HG02981 (cell line): ENCODE measurements at regions not wholly inside any gene's neighbourhood (a gene's known extent, or its start where the extent isn't known, plus 50 kb on each side); places are given as distances from the start of the nearest gene placed in this dataset.
"Not testable (repeated sequence)": the region's sequence is repeated elsewhere in the genome, so short reads cannot be mapped to it uniquely, and the experiment has no call there.

Source experiments
- ATAC-seq: cut with Tn5 transposase; IDR thresholded peaks from one replicate; pipeline ENCODE4 v1.9.1; 2021; ENCODE audit warnings: mild to moderate bottlenecking, moderate library complexity; ENCODE audit not compliant: unreplicated experiment

- ATAC-seq = no peak
Measured at GRCh38 chr1:82152356-82153271, 351.9 kb downstream of the ADGRL2 start.

DNA sequence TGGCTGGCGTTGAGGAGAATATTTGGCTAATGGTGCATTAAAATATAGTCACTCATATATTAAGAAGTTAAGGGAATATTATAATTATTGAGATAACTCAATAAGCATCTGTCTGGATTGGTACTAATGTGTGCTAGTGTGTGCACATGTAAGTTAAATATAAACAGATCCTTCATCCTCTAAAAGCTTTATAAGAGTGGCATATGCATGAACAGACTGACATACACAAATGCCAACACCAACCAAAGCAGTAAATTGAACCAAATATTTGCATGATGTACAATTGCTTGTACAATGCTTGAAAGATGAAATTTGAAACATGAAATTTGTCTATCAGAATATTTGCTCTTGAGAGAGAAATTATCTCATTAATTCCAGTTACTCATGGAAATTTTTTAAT, 344.9 kb downstream of the ADGRL2 start:
- ATAC-seq = no peak

- ATAC-seq = no peak
Measured at GRCh38 chr1:82143108-82143833, 342.5 kb downstream of the ADGRL2 start.

DNA sequence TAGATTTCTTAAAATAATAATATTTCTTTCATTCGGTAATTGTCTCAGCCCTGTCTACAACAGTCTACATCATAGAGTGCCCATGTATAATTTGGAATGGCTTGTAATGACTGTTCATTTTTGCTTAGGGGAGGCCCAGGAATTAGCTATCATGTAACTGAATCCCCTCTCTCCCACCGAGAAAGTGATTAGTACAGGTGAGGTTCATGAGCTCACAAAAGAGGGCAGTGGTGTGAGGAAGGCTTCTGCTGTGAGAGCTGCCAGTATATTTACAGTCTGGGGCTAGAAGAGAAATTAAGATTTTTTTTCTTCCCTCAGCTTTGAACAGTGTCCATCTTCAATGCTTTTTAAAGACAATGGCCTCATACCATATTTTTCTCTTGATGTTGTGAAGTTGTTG, 340.7 kb downstream of the ADGRL2 start:
- ATAC-seq = no peak

GRCh38 chr1:82139751-82140468, 339.2 kb downstream of the ADGRL2 start:
- no peak for ATAC-seq

DNA sequence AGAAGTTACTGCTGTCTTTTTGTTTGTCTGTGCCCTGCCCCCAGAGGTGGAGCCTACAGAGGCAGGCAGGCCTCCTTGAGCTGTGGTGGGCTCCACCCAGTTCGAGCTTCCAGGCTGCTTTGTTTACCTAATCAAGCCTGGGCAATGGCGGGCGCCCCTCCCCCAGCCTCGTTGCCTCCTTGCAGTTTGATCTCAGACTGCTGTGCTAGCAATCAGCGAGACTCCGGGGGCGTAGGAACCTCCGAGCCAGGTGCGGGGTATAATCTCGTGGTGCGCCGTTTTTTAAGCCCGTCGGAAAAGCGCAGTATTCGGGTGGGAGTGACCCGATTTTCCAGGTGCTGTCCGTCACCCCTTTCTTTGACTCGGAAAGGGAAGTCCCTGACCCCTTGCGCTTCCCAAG, 335.6 kb downstream of the ADGRL2 start:
- ATAC-seq = not testable (repeated sequence)

DNA sequence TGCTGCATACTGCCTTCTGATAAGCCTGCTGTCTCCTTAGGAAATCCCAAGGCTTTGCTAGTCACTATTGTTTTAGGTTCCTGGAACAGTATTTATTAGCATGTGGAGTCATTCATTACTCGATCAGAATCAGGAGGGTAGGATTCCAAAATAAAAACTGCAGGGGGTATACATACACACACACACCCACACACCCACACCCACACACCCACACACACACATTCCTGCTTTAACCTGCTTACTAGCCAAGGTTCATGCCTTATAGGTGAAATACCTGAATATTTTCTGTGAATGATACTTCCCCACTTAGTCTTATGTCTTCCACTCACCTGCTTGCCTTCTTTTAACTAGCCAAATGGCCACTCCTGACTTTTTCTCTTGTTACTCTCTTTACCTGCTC, 325.1 kb downstream of the ADGRL2 start:
- ATAC-seq = no peak

DNA sequence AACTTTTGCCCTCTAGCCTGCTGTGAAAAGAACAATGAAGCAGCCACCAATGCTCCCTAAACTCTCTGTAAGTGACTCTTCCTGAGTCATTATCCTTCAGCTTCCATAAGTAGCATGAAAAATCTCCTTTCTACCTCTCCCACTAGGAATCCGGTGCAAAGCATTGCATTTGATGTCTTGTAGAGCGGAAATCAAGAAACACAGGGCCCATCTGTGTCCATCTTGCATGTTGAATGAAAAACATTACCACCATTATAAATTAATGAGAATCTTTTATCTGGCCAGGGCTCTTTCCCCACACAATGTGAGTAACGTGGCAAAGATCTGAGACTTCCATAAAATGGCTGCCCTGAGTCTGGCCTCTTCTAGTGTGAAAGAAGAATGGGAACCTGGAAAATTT, 324.4 kb downstream of the ADGRL2 start:
- no peak for ATAC-seq

DNA sequence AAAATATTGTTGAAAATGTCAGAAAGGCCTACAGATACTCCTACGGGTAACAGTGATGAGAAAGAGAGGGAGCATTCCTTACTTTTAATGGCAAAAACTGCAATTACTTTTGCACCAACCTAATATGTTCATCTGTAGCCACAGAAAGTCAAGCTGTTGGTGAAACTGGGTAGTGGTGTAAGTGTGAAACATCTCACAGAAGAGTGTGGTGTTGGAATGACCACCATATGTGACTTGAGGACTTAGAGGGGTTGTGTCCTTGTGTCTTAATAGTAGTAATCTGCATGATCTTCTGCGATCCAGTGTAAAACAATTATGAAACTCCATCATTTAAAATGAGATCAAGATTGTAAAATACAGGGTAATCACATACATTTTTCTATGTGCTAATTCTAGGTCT, 320.7 kb downstream of the ADGRL2 start:
- ATAC-seq = no peak

DNA sequence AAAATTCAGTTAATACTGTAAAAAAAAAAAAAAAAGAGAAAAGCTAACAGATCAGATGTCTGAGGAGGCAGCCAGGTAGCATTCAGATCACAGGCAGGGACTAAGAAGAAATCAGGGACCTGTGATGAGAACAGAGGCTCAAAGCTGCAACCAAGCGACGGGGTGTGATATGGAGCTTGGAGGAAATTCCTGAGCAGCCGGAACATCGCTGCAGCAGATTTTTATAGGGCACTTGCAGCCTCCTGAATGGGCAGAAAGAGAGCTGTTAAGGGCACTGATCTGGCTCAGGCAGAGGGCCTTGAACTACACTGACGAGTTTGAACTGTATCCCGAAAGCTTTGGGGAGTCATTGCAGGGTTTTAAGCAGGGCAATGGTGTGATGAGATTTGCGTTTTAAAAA, 315.4 kb downstream of the ADGRL2 start:
- no peak for ATAC-seq

GRCh38 chr1:82114887-82115286, 314.2 kb downstream of the ADGRL2 start:
- ATAC-seq = no peak

DNA sequence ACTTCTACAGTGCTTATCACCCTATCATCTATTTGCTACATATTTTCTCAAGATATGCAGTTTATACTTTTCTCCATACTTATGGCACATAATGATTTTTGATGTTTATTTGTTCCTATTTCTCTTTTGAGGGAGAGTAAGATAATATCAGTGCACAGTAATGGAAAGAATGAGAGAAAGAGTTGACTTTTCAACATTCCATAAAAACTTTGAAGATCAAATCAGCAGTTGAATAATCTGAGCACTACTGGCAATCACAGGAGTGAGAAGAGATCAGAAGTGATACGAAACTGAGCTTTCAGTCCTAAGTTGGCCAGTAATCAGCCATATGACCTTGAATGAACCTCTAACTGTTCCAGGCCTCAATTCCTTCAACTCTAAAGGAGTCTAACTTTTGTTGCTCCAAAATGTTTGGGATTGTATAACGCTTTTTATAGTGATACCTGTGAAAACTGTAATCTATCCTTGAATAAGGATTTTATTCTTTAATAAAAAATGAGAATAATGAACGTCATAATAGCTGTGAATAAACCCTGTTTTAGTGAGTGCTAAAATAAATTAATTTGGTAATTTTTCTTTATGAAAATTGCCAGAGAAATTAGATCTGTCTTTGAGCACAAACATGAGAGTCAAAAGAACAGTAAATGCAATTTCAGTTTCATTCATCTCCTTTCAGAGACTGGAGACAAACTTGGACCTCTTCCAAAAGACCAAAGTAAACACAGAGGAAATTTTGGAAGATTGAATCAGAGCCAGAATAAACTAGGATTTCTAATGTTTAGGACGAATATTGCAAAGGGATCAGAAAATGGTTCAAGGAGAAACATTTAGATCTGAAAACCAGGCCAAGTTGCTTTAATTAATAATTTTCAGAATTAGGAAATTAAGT, 309.9 kb downstream of the ADGRL2 start:
- no peak for ATAC-seq

- ATAC-seq = no peak
Measured at GRCh38 chr1:82108843-82109242, 308.1 kb downstream of the ADGRL2 start.

DNA sequence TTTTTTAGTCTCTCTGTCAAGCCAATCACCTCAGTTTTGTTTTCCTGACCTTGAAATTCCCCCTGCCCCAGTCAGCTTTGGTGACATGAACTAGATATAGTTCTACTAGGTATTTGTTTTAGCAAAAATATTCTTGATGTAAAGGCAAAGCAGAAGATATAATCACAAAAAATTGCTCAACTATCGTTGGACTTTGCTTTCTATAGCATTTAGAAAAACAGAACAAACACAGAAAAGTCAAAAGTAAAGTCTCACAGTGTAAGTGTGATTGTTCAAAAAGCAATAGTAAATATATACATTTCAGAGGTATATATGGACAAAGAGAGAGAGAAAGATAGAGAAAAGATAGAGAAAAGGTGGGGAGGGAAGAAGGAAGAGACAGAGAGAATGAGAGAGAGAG, 305.9 kb downstream of the ADGRL2 start:
- ATAC-seq = no peak

DNA sequence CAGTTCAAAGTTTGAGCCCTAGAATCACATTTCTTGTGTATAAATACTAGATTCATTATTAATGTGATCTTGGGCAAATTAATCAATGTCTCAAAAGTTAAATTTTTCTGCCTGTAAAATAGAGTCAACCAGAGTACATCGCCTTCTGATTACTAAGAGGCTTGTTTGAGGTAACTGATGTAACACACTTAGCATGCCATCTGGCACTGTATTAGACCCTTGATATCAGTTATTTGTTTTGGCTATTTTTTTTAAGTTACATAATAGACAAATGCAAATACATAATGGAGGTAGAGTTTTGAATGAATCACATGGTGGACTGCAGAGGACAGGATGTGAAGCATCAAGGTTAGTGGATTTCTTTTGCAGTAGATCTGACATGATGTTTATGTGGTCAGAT, 298.4 kb downstream of the ADGRL2 start:
- no peak for ATAC-seq

GRCh38 chr1:82094136-82094535, 293.4 kb downstream of the ADGRL2 start:
- no peak for ATAC-seq

GRCh38 chr1:82091729-82092128, 291.0 kb downstream of the ADGRL2 start:
- no peak for ATAC-seq

GRCh38 chr1:82091265-82091664, 290.5 kb downstream of the ADGRL2 start:
- no peak for ATAC-seq

- no peak for ATAC-seq
Measured at GRCh38 chr1:82090104-82090503, 289.4 kb downstream of the ADGRL2 start.

GRCh38 chr1:82086739-82087138, 286.0 kb downstream of the ADGRL2 start:
- ATAC-seq = no peak

- ATAC-seq = no peak
Measured at GRCh38 chr1:82079607-82080006, 278.9 kb downstream of the ADGRL2 start.
